Parathyroid adenoma (tissue), 2 donors: ENCODE measurements at regions not wholly inside any gene's neighbourhood (a gene's known extent, or its start where the extent isn't known, plus 50 kb on each side); places are given as distances from the start of the nearest gene placed in this dataset.

ENCODE experiments used
- H2AFZ ChIP-seq: fragments of 300-600 bp; sonication (generic); one replicate; pipeline ENCODE4 v1.7.0; 2017; ENCODE audit warnings: antibody characterized with exemption, mild to moderate bottlenecking
- H3K27ac ChIP-seq: fragments of 300-600 bp; sonication (generic); one replicate; pipeline ENCODE4 v1.7.0; 2017
- H3K27me3 ChIP-seq: fragments of 300-600 bp; sonication (generic); one replicate; pipeline ENCODE4 v1.7.0; 2017; ENCODE audit warnings: low read length; ENCODE audit not compliant: control insufficient read depth, insufficient read depth
- H3K36me3 ChIP-seq: fragments of 300-600 bp; sonication (generic); one replicate; pipeline ENCODE4 v1.7.0; 2017; ENCODE audit warnings: low read length; ENCODE audit not compliant: control insufficient read depth, insufficient read depth
- H3K4me1 ChIP-seq: fragments of 300-600 bp; sonication (generic); one replicate; pipeline ENCODE4 v1.7.0; 2017; ENCODE audit warnings: control low read depth
- H3K4me2 ChIP-seq: fragments of 300-600 bp; sonication (generic); one replicate; pipeline ENCODE4 v1.7.0; 2017; ENCODE audit warnings: low read length
- H3K4me3 ChIP-seq: fragments of 300-600 bp; sonication (generic); one replicate; pipeline ENCODE4 v1.7.0; 2017; ENCODE audit warnings: low read depth, low read length
- H3K79me2 ChIP-seq: fragments of 300-600 bp; sonication (generic); one replicate; pipeline ENCODE4 v1.7.0; 2017; ENCODE audit warnings: control low read depth
- H3K9ac ChIP-seq: fragments of 300-600 bp; sonication (generic); one replicate; pipeline ENCODE4 v1.7.0; 2017; ENCODE audit warnings: mild to moderate bottlenecking
- H3K9me3 ChIP-seq: fragments of 300-600 bp; sonication (generic); one replicate; pipeline ENCODE4 v1.7.0; 2017; ENCODE audit warnings: low read length; ENCODE audit not compliant: control insufficient read depth
- CTCF ChIP-seq: fragments of 300-600 bp; sonication (generic); IDR thresholded peaks from one replicate; pipeline ENCODE4 v1.7.0; 2017; ENCODE audit warnings: antibody characterized with exemption, mild to moderate bottlenecking
- donor health status: primary hyperparathyroidism.

GRCh38 chr10:4501306-4501705, 324.7 kb upstream of the AKR1E2 start:
- no peak for TF ChIP-seq CTCF
- Histone ChIP-seq H3K27me3 (no peaks in the 10 kb centered on the region), H3K9ac (no peak overlapping the region), H3K36me3 (no peaks in the 10 kb centered on the region), H3K27ac (no peak overlapping the region), H2AFZ (no peak overlapping the region), H3K9me3 (no peaks in the 10 kb centered on the region), H3K79me2 (no peaks in the 10 kb centered on the region), H3K4me2 (no peak overlapping the region), H3K4me3 (no peak overlapping the region), H3K4me1 (no peaks in the 10 kb centered on the region)

GRCh38 chr10:4498711-4499251, 327.2 kb upstream of the AKR1E2 start:
- no peak for TF ChIP-seq CTCF
- H3K36me3 ChIP-seq: no peaks in the 10 kb centered on the region
- no peaks in the 10 kb centered on the region for H3K9me3 ChIP-seq
- no peak overlapping the region for H3K9ac ChIP-seq
- no peak overlapping the region for H2AFZ ChIP-seq
- no peak overlapping the region for H3K27ac ChIP-seq
- no peaks in the 10 kb centered on the region for H3K79me2 ChIP-seq
- no peak overlapping the region for H3K4me3 ChIP-seq
- no peaks in the 10 kb centered on the region for H3K4me1 ChIP-seq
- no peaks in the 10 kb centered on the region for H3K27me3 ChIP-seq
- no peak overlapping the region for H3K4me2 ChIP-seq

GRCh38 chr10:4494551-4494950, 331.5 kb upstream of the AKR1E2 start:
- H3K4me2 ChIP-seq: no peak overlapping the region
- H3K4me1 ChIP-seq: no peaks in the 10 kb centered on the region
- H3K36me3 ChIP-seq: no peaks in the 10 kb centered on the region
- H2AFZ ChIP-seq: no peak overlapping the region
- H3K27ac ChIP-seq: no peak overlapping the region
- H3K9me3 ChIP-seq: no peaks in the 10 kb centered on the region
- no peaks in the 10 kb centered on the region for H3K27me3 ChIP-seq
- no peak overlapping the region for H3K4me3 ChIP-seq
- no peaks in the 10 kb centered on the region for H3K79me2 ChIP-seq
- no peak overlapping the region for H3K9ac ChIP-seq
- TF ChIP-seq CTCF: no peak

- no peak for TF ChIP-seq CTCF
- Histone ChIP-seq H3K4me2 (no peak overlapping the region), H3K9me3 (no peaks in the 10 kb centered on the region), H3K4me3 (no peak overlapping the region), H3K36me3 (no peaks in the 10 kb centered on the region), H3K27me3 (no peaks in the 10 kb centered on the region), H3K4me1 (no peaks in the 10 kb centered on the region), H3K27ac (no peak overlapping the region), H2AFZ (no peak overlapping the region), H3K79me2 (no peaks in the 10 kb centered on the region), H3K9ac (no peak overlapping the region)
These were observed 333.8 kb upstream of the AKR1E2 start for GRCh38 chr10:4492202-4492601.

- Histone ChIP-seq H3K27me3 (no peaks in the 10 kb centered on the region), H3K79me2 (no peaks in the 10 kb centered on the region), H3K4me1 (no peaks in the 10 kb centered on the region), H3K36me3 (no peaks in the 10 kb centered on the region), H3K9me3 (no peaks in the 10 kb centered on the region), H3K4me3 (no peak overlapping the region), H3K9ac (no peak overlapping the region), H2AFZ (no peak overlapping the region), H3K27ac (no peak overlapping the region), H3K4me2 (no peak overlapping the region)
- no peak for TF ChIP-seq CTCF
These were observed 337.1 kb upstream of the AKR1E2 start for GRCh38 chr10:4488904-4489303.
